H9 (cell line): ENCODE measurements at regions not wholly inside any gene's neighbourhood (a gene's known extent, or its start where the extent isn't known, plus 50 kb on each side); places are given as distances from the start of the nearest gene placed in this dataset.

Experiments used
- DNase-seq: peaks from one replicate; pipeline ENCODE4 v3.0.0-alpha.2; 2017
- H2AFZ ChIP-seq: one replicate; pipeline ENCODE4 v1.6.1; 2013; ENCODE audit warnings: mild to moderate bottlenecking, low read length, control low read depth, moderate library complexity
- H2AK5ac ChIP-seq: 2 replicates; pipeline ENCODE4 v1.6.1; 2013; ENCODE audit warnings: low read length, control low read depth, mixed read lengths; ENCODE audit not compliant: insufficient read length
- H2BK120ac ChIP-seq: one replicate; pipeline ENCODE4 v1.6.1; 2013; ENCODE audit warnings: low read depth, mild to moderate bottlenecking, low read length, control low read depth, inconsistent platforms; ENCODE audit not compliant: poor library complexity, severe bottlenecking
- H2BK12ac ChIP-seq: 2 replicates; pipeline ENCODE4 v1.6.1; 2013; ENCODE audit warnings: low read length, control low read depth, mixed read lengths, low read depth; ENCODE audit not compliant: insufficient read length
- H2BK15ac ChIP-seq: 2 replicates; pipeline ENCODE4 v1.6.1; 2013; ENCODE audit warnings: low read depth, low read length, control low read depth
- H2BK20ac ChIP-seq: one replicate; pipeline ENCODE4 v1.6.1; 2013; ENCODE audit warnings: low read depth, mild to moderate bottlenecking, low read length, control low read depth, inconsistent platforms; ENCODE audit not compliant: poor library complexity, severe bottlenecking
- H2BK5ac ChIP-seq: 2 replicates; pipeline ENCODE4 v1.6.1; 2013; ENCODE audit warnings: low read length, control low read depth, mixed read lengths; ENCODE audit not compliant: insufficient read length
- H3K14ac ChIP-seq: 2 replicates; pipeline ENCODE4 v1.6.1; 2013; ENCODE audit warnings: low read length, control low read depth; ENCODE audit not compliant: insufficient read depth
- H3K18ac ChIP-seq: 2 replicates; pipeline ENCODE4 v1.6.1; 2013; ENCODE audit warnings: low read depth, mild to moderate bottlenecking, mixed read lengths, low read length, control low read depth; ENCODE audit not compliant: insufficient read length
- H3K23ac ChIP-seq: 2 replicates; pipeline ENCODE4 v1.6.1; 2013; ENCODE audit warnings: low read length, control low read depth, mixed read lengths, low read depth; ENCODE audit not compliant: insufficient read length
- H3K23me2 ChIP-seq: 2 replicates; pipeline ENCODE4 v1.6.1; 2013; ENCODE audit warnings: low read depth, mild to moderate bottlenecking, mixed read lengths, low read length, control low read depth; ENCODE audit not compliant: insufficient read length, poor library complexity, severe bottlenecking
- H3K27ac ChIP-seq: 2 replicates; pipeline ENCODE4 v1.5.1; 2013; ENCODE audit warnings: low read length, control low read depth, mixed read lengths, low read depth; ENCODE audit not compliant: insufficient read length
- H3K27me3 ChIP-seq: 2 replicates; pipeline ENCODE4 v1.6.1; 2013; ENCODE audit warnings: low read length, control low read depth, inconsistent platforms; ENCODE audit not compliant: insufficient read depth
- H3K4ac ChIP-seq: 2 replicates; pipeline ENCODE4 v1.6.1; 2013; ENCODE audit warnings: low read depth, mild to moderate bottlenecking, control low read depth, inconsistent platforms, low read length, moderate library complexity
- H3K4me1 ChIP-seq: 2 replicates; pipeline ENCODE4 v1.6.1; 2013; ENCODE audit warnings: low read length, control low read depth, inconsistent platforms; ENCODE audit not compliant: insufficient read depth
- H3K4me2 ChIP-seq: 2 replicates; pipeline ENCODE4 v1.6.1; 2013; ENCODE audit warnings: low read length, control low read depth, mixed read lengths; ENCODE audit not compliant: insufficient read length, insufficient read depth
- H3K56ac ChIP-seq: 2 replicates; pipeline ENCODE4 v1.6.1; 2013; ENCODE audit warnings: low read depth, mild to moderate bottlenecking, mixed read lengths, low read length, control low read depth; ENCODE audit not compliant: insufficient read length
- H3K79me1 ChIP-seq: 2 replicates; pipeline ENCODE4 v1.6.1; 2013; ENCODE audit warnings: low read depth, mild to moderate bottlenecking, moderate library complexity, low read length, control low read depth, inconsistent platforms; ENCODE audit not compliant: insufficient read depth, poor library complexity, severe bottlenecking
- H3K79me2 ChIP-seq: 2 replicates; pipeline ENCODE4 v1.6.1; 2013; ENCODE audit warnings: low read length, control low read depth, inconsistent platforms; ENCODE audit not compliant: insufficient read depth
- H3K9ac ChIP-seq: 2 replicates; pipeline ENCODE4 v1.6.1; 2013; ENCODE audit warnings: low read length, control low read depth, mixed read lengths; ENCODE audit not compliant: insufficient read length; ENCODE audit errors: extremely low read depth
- H3K9me3 ChIP-seq: one replicate; pipeline ENCODE4 v1.6.1; 2013; ENCODE audit warnings: low read depth, low read length, inconsistent platforms; ENCODE audit not compliant: control insufficient read depth
- H3T11ph ChIP-seq: one replicate; pipeline ENCODE4 v1.6.1; 2013; ENCODE audit warnings: mild to moderate bottlenecking, low read length, control low read depth, inconsistent platforms
- H4K20me1 ChIP-seq: one replicate; pipeline ENCODE4 v1.6.1; 2013; ENCODE audit not compliant: control insufficient read depth, insufficient read length, insufficient read depth
- H4K5ac ChIP-seq: 2 replicates; pipeline ENCODE4 v1.6.1; 2013; ENCODE audit warnings: low read depth, mild to moderate bottlenecking, mixed read lengths, low read length, control low read depth; ENCODE audit not compliant: insufficient read length
- H4K8ac ChIP-seq: replicated peaks from 2 replicates; pipeline ENCODE4 v1.6.1; 2013; ENCODE audit warnings: low read length, control low read depth, mixed read lengths, low read depth; ENCODE audit not compliant: insufficient read length
- H4K91ac ChIP-seq: 2 replicates; pipeline ENCODE4 v1.6.1; 2013; ENCODE audit warnings: low read depth, mild to moderate bottlenecking, moderate library complexity, mixed read lengths, low read length, control low read depth; ENCODE audit not compliant: insufficient read length
- H3K27ac Mint-ChIP-seq, 3 experiments: 2 replicates in 2 of 3; 3 replicates in 1 of 3; pipeline ENCODE4 v1.8.0; 2020 to 2021; ENCODE audit warnings: mixed read lengths in 3 of 3, mild to moderate bottlenecking in 1 of 3, moderate library complexity in 1 of 3
- H3K27me3 Mint-ChIP-seq: 2 replicates; pipeline ENCODE4 v1.8.0; 2021; ENCODE audit warnings: low read depth, mild to moderate bottlenecking, moderate library complexity, mixed read lengths
- H3K36me3 Mint-ChIP-seq, 3 experiments: 2 replicates in 2 of 3; 3 replicates in 1 of 3; pipeline ENCODE4 v1.8.0; 2020 to 2021; ENCODE audit warnings: low read depth in 3 of 3, mixed read lengths in 3 of 3; ENCODE audit not compliant: insufficient read depth in 1 of 3
- H3K4me1 Mint-ChIP-seq, 2 experiments: 2 replicates each; pipeline ENCODE4 v1.8.0; 2020; ENCODE audit warnings: mixed read lengths in 2 of 2
- H3K4me3 Mint-ChIP-seq, 2 experiments: 2 replicates in 1 of 2; 3 replicates in 1 of 2; pipeline ENCODE4 v1.8.0; 2020 to 2021; ENCODE audit warnings: mild to moderate bottlenecking in 2 of 2, mixed read lengths in 2 of 2, moderate library complexity in 1 of 2
- H3K9me3 Mint-ChIP-seq, 2 experiments: 2 replicates in 1 of 2; 3 replicates in 1 of 2; pipeline ENCODE4 v1.8.0; 2020; ENCODE audit warnings: mild to moderate bottlenecking in 2 of 2, mixed read lengths in 2 of 2, moderate library complexity in 1 of 2
- WGBS: extraction: QIAGEN DNeasy Blood & Tissue Kit; methylation state at CpG from one replicate; pipeline ENCODE4 v1.1.7; 2013; ENCODE audit warnings: missing lambda C conversion rate, low lambda C conversion rate, mixed read lengths; ENCODE audit not compliant: insufficient read length; ENCODE audit errors: extremely low coverage; 5-methylcytosine and 5-hydroxymethylcytosine counted together
- TF ChIP-seq, protein P1 (sequence below): fragments of 200-600 bp; sonication (generic); conservative IDR thresholded peaks from 3 replicates; pipeline ENCODE4 v1.8.0; 2021; ENCODE audit warnings: antibody characterized with exemption, mild to moderate bottlenecking

DNA sequence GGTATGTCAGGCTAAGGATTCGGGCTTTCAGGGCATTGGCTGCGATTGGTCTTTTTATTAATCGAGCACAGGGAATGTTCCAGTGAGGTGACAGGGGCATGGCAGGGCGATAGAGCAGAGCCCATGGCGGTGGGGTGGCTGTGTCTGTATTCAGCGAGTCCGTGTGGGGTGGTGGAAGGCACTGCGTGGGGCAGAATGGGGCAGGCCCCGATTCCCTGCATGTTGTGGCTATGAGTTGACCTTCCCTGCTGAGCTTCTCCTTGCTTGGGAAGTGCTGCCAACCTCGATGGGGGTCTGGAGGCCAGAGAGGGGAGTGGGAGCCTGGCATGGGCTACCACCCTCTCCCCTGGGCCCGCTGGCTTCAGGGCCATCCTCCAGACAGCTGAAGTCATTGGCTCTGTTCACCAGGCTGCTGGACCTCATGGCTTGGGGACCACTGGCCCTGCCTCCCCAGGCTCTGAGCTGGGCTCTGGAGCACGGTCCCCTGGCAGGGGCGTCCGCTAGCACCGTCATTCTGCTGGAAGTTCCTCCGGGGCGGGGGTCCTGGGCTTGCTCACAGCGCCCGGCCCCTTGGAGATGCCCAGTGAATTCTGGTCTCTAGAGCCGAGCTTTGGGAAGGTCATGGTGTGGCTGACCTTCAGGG, 92.1 kb downstream of the NPIPB11 start:
- Mint-ChIP-seq H3K9me3 (no peaks in the 10 kb centered on the region), H3K27me3 (peaks cover 2% of the 10 kb centered on the region), H3K4me3 (no peak overlapping the region), H3K36me3 (no peaks in the 10 kb centered on the region; a peak in 1 of 7 replicates), H3K4me1 (peaks cover 16 to 32% of the 10 kb centered on the region in 2 experiments), H3K27ac (0 out of 7 replicates have a peak overlapping the region, but pooled peaks of 1 of the 3 experiments have one; percentile 14)
- H3K27me3 ChIP-seq, result no peaks in the 10 kb centered on the region
- no peak overlapping the region for H4K91ac ChIP-seq
- H4K20me1 ChIP-seq, result no peaks in the 10 kb centered on the region
- no peak overlapping the region for H2BK15ac ChIP-seq
- H3K23me2 ChIP-seq, result no peaks in the 10 kb centered on the region
- H3K4me1 ChIP-seq, result no peaks in the 10 kb centered on the region
- no peak overlapping the region for H2BK120ac ChIP-seq
- H4K5ac ChIP-seq, result no peak overlapping the region
- DNase-seq, result no peak
- TF ChIP-seq, protein P1, sequence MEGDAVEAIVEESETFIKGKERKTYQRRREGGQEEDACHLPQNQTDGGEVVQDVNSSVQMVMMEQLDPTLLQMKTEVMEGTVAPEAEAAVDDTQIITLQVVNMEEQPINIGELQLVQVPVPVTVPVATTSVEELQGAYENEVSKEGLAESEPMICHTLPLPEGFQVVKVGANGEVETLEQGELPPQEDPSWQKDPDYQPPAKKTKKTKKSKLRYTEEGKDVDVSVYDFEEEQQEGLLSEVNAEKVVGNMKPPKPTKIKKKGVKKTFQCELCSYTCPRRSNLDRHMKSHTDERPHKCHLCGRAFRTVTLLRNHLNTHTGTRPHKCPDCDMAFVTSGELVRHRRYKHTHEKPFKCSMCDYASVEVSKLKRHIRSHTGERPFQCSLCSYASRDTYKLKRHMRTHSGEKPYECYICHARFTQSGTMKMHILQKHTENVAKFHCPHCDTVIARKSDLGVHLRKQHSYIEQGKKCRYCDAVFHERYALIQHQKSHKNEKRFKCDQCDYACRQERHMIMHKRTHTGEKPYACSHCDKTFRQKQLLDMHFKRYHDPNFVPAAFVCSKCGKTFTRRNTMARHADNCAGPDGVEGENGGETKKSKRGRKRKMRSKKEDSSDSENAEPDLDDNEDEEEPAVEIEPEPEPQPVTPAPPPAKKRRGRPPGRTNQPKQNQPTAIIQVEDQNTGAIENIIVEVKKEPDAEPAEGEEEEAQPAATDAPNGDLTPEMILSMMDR, result no peak
- H2BK20ac ChIP-seq, result no peak overlapping the region
- H3K9ac ChIP-seq, result no peak overlapping the region
- no peak overlapping the region for H2BK12ac ChIP-seq
- H3T11ph ChIP-seq, result no peak overlapping the region
- no peak overlapping the region for H3K56ac ChIP-seq
- no peak overlapping the region for H3K4ac ChIP-seq
- H2AK5ac ChIP-seq, result no peak overlapping the region
- no peak overlapping the region for H2BK5ac ChIP-seq
- H3K14ac ChIP-seq, result no peak overlapping the region
- H3K4me2 ChIP-seq, result no peak overlapping the region
- no peaks in the 10 kb centered on the region for H3K79me1 ChIP-seq
- no peaks in the 10 kb centered on the region for H3K79me2 ChIP-seq
- WGBS, result no CpG with 5 or more reads among the region's 20 CpGs
- H3K27ac ChIP-seq, result no peak overlapping the region
- no peak overlapping the region for H4K8ac ChIP-seq
- H3K18ac ChIP-seq, result no peak overlapping the region
- no peak overlapping the region for H3K23ac ChIP-seq
- no peak overlapping the region for H2AFZ ChIP-seq
- no peaks in the 10 kb centered on the region for H3K9me3 ChIP-seq
